GM18909 (cell line): ENCODE measurements at regions not wholly inside any gene's neighbourhood (a gene's known extent, or its start where the extent isn't known, plus 50 kb on each side); places are given as distances from the start of the nearest gene placed in this dataset.

ENCODE experiments used
- ATAC-seq: cut with Tn5 transposase; IDR thresholded peaks from one replicate; pipeline ENCODE4 v1.9.1; 2021; ENCODE audit warnings: mild to moderate bottlenecking; ENCODE audit not compliant: unreplicated experiment, poor library complexity

DNA sequence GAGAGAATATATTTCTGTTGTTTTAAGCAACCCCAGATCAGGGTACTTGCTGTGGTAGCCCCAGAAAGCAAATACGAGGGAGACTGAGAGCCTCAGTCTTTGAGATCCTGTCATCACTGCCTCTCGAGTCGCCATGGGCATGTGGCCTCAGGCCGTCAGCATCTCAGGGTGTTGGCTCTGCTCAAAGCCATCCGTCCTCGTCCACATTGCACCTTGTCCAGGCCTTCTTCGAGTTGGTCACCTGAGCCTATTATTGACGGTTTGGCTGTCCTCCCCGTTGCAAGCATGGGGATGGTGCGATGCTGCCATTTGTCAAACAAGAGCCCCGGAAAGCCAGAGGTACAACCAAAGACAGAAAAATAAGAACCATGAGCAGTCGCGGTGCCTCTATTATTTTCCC is 136.9 kb downstream of the IRF8 start:
- no peak for ATAC-seq

DNA sequence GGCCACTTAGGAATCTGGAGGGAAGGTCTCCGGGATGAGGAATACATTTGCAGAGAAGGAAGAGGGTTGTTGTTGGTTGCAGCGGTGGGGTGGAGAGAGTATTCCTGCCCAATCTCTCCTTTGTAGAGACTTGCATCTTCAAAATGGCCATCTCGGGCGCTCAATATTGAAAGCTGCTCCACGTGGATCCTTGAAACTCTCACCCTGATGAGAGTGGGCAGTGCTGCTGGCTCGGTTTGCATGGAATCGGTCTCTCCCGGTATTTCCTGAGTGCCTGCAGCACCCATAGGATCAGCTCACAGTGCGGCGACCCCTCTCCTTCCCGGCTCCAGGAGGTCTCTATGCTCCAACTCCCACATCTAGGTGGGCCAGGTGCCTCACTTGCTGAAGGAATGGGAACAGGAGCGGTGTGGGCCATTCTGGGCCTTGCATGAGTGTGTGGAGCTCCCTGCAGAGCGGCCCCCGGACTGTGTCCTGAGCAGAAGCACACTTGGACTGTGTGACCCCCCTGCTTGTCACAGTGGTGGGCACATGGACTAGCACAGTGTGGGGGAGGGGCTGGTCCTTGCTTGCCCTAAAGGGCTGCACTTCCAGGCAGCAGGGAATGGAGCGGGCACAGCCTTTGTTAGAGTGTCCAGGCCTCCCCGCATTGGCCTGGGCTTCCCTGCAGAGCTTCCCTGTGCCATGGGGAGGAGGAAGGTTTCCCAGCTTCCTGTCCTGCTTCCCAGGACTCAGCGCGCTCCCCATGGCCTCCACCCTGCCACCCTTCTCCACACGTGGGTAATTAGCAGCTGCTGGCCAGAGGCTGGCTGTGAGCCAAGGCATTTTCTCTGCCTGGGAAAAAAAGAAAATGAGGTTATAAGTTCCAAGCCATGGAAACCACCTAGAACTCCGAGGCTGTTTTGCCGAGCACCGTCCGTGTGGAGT is 139.3 kb downstream of the IRF8 start:
- ATAC-seq, result no peak

DNA sequence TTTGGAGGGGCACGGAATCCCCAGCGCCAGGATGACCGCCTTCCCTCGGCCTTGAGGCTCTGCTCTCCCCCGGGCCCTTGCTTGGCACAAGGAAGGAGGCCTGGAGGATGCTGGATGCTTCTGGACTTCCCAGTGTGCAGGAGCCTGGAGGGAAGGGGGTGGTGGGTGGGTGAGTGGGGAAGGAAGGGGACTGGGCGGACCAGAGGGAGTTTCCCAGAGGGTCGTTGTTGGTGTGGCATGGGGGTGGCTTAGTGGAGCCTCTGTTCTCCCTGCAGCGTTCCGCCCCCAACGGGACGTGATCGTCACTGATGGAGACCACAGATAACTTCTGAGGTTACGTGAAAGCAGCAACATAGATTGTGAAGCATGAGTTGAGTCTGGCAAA is 140.0 kb downstream of the IRF8 start:
- ATAC-seq, result no peak

DNA sequence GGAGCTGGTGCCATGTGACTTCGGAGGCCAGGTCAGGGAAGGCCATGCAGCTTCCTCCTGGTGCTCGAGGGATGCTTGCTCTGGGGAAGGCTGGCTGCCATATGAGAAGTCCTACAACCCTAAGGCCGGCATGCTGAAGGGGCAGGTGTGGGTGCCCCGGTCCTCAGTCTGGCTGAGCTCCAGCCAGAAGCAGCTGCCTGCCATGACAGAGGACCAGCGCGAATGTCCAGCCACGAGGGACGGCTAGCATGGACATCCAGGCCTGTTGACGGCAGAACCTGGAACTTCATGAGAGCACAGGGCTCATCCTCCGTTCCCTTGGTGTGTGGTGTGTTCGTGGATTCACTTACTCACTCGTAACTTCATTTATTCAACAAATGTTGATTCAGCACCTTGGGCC is 140.6 kb downstream of the IRF8 start:
- no peak for ATAC-seq

DNA sequence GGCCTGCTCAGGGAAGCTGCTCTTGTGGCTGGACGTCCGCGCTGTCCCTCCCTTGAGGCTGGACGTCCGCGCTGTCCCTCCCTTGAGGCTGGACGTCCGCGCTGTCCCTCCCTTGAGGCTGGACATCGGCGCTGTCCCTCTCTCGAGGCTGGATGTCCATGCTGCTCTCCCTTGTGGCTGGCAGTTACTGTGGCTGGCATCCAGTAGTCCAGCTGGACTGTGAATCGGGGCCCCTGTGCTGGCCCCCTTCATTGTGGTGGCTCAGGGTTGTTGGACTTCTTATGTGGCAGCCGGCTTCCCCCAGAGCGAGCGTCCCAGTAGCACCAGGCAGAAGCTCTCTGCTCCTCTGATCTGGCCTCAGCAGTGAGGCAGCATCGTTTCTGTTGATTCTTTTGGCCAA is 141.5 kb downstream of the IRF8 start:
- ATAC-seq, result no peak

DNA sequence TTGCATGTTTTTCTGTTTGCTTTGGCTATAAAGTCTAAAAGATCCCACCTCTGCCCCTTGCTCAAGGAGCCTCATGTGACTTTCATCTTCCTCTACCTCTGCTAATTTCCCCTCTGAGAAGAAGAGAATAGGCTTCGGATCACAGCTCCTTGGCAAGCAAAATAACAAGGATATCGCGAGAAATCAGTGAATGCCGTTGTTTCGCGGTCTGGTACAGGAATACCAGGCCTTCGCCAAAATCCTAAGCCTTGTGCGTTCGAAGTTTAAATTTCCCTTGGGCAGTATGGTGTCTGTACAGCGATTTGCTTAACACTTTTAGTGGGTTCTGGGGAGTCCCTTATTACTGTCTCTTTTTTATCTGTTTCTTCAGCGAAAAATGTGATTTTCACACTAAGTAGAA is 142.3 kb downstream of the IRF8 start:
- no peak for ATAC-seq

DNA sequence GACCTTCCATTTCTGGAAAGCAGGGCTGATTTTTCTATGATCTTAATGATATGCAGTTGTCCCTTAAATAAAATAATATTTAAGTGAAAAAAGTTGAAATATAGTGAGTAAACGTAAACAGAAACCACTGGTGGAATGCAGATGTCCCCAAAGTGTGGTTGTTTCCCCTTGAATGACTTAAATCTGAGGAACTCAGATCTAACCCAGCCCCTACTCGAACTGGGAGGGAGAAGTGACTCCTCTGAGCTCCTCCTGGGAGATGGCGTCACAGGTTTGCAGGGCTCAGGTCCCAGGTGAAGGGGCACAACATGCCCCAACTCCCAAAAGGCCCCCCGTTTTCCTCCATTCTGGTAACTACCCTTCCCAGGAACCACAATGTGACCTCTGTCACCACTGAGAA is 142.8 kb downstream of the IRF8 start:
- ATAC-seq, result no peak

DNA sequence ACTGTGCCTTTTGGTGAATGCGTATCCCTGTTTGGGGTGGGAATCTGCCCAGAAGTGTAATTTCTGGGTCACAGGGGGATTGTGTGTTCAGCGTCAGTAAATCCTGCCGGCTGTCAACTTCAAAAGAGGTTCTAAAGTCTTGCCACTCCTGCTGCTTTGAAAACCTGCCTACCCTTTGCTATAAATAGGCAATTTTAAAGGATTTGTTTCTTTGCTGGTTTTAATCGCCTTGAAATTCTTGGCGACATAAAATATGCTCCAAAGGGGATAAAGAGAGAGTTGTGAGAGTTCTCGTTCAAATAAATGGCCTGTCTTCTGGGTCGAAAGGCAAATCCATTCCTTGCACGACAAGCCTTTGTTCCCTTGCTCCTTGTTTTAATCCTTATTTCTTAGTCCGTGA is 143.4 kb downstream of the IRF8 start:
- no peak for ATAC-seq

DNA sequence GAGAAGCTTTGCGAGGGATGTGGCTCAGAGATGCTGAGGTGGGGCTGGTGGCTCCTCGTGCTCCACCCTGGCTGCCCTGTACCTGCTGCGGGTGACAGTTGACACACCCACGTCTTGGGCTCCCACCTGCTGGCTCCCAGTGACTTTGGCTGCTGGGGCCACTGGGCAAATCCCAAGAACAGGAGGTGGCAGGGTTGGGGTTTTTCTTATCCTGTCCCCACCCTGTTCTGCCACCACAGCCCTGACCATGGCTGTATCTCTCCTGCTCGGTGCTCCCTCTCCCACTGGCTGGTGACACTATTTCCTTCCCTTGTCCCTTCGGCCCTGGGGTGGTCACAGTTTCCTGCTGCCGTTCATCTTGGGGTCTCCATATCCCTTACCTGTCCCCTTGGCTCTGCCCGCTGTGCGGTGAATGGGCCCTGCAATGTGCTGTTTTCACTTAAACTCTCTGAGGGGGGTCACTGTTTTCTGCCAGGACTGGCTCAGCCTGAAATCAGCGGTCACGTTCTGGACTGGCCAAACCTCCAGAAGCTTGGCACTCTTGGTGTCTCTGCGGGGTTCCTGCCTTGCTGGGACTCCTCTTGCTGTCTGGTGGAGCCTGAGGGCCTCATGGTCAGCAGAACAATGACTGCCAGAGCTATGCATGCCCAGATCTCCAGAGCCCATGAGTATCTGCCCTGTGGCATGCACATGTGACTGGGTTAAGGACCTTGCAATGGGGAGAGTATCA is 144.2 kb downstream of the IRF8 start:
- ATAC-seq, result no peak

DNA sequence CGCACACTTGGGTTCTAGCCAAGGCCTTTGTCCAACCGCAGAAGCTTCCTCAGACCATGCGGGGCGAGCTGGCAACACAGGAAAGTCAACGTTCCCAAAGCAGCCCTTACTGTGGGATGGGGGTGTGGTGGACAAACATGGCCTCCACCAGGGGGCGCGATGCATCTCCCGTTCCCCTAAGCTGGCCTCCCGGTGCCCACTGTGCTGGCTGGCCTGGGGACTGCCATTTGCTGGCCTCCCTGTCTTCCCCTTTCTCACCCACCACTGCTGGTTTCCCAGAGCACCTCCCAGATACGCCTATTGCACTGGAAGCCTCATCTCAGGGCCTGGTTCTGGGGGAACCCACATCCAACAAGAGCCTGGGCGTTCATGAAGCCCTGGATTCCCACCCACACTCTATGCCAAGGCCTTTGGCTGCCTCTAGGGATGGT is 145.3 kb downstream of the IRF8 start:
- ATAC-seq, result no peak

DNA sequence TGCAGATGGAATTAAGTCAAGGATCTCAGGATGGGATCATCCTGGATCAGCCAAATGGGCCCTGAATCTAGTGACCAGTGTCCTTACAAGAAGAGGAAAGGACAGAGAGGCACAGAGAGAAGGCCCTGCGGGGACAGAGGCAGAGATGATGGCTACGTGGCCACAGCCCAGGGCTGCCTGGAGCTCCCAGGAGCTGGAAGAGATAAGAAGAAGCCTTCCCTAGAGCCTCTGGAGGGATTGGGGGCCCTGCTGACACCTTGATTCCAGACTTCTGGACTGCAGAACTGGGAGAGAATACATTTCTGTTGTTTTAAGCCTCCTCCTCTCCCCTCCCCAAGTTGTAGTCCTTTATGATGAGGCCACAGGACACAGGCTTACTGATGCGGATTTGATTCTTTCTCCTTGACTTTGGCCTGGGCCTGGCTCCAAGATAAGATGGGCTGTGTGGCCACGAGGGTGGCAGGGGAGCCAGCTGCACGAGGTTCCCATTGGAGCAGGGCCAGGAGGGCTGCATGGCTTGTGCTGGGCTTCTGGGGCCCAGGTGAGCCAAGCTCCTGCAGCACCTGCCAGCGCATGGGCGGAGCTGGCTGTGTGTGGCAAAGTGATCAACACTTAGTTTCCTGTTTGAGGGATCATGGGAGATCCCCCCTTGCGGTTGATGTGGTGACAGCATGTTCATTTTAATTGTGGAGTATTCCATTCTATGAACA is 146.1 kb downstream of the IRF8 start:
- ATAC-seq, result no peak

DNA sequence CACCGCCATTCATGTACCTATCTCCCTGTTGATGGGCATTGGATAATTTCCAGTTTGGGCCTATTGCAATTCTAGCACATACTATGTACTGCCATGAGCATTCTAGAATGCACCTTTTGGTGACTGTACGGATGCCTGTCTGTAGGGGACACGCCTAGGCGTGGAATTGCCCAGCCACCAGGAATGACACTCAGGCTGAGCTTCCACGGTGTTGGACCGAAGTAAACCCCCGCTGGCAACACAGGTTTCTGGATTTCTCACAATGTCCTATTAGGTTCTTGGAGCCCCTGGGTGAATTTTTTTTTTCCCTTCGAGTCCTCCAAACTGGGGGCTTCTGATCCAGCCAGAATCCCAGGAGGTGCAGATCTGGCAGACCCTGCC is 146.6 kb downstream of the IRF8 start:
- no peak for ATAC-seq

DNA sequence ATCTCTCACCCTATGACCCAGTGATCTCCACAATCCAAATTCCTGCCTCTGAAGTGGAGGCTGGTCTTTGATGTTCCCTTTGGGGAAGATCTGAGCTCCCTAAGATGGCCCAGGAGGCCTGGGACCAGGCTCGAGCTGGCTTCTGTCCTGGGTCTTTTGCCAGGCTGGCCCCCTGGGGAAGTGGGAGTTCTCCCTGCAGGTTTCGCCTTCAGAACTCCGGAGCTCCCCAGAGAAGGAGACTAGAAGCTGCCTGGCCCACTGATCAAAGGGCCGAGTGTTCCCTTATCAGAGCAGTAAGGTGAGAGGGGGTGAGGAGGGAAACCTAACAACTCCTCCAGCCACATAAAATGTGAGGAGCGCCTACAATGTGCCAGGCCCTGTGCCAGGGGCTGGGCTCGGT is 147.1 kb downstream of the IRF8 start:
- ATAC-seq, result no peak

DNA sequence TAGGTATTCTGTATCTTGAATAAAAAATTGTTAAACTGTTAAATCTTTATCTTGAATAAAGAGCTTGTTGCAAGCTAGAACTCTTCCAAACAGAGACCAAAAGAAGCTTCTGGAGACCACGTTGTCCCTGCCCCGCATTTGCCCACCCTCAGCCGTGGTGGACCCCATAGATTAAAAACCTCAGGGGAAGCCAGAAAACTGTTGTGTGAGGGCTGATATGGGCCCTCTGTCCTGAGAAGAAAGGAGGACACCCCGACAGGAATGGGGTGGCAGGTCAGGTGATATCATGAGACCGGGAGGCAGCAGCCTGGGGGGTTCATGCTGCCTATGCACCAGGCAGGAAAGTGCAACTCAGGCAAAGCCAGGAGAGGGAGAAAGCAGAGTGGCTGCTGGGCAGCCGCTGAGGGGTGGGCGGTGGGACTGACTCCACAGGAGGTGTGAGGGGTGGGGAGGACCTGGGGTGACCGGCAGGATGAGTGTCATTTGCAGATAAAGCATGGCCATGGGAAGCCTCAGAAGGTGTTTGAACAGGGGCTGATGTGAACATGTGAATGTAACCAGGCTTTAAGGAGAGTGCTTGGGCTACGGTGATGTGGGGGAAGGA is 147.8 kb downstream of the IRF8 start:
- no peak for ATAC-seq

DNA sequence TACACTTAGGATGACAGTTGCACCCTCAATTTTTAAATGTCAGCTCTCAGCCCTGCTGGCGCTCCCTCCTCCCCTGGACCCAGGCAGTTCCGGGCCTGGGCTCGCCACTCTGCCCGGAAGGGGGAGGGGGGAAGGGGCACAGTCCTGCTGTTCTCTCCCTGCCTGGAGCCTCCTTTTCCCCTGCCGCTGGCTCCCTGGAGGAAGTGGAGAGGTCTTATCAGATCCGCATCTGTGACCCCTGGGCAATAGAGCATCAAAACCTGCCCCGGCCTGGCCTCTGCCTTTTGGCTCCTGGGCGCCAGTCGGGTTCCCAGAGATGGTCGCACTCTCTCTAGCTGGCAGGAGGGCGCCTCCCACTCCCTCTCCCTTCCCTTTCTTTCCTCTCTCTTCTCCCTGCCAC is 149.3 kb downstream of the IRF8 start:
- ATAC-seq, result no peak

DNA sequence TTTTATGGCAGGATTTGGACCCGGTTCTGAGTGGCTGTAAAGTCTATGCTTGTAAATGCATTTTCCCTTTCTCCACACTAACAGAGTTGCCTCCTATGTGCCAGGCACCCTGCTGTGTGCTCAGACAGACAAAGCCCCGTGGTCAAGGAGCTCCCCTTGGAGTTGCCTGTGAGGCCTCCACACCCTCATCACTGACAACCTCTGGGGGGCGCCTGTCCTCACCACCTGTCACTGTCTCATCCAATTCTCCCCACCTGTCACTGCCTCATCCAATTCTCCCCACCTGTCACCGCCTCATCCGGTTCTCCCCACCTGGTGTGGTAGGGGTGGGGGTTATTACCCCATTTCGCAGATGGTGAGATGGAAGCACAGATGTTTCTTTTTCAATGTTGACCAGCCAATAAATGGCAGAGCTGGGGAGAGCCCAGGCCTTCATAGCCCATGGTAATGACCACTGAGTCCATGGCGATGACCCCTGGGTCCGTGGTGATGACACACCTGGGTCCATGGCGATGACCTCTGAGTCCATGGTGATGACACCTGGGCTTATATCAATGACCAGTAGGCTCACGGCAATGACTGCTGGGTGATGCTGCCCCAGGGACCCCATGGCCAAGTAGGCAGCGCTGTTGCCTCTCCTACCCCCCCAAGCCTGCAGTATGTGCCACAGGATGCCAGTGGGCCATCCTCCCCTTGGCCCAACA is 150.1 kb downstream of the IRF8 start:
- ATAC-seq, result no peak

DNA sequence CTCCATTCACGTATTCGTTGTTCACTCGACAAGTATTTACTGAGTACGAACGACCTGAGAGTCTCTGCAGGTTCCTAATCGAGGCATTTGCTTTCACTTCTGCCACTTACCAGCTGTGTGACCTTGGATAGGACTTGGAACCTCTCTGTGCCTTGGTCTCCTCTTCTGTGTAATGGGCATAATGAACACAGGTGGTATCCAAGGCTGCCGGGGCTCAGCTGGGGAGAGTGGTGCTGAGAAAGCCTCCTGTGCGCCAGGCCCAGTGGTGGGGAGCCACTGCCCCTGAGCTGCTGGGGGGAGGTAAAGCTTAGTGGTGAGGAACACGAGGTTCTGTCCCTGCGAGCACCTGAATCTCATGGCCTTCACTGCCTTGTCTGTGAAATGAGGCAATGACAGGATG is 150.7 kb downstream of the IRF8 start:
- ATAC-seq, result no peak

DNA sequence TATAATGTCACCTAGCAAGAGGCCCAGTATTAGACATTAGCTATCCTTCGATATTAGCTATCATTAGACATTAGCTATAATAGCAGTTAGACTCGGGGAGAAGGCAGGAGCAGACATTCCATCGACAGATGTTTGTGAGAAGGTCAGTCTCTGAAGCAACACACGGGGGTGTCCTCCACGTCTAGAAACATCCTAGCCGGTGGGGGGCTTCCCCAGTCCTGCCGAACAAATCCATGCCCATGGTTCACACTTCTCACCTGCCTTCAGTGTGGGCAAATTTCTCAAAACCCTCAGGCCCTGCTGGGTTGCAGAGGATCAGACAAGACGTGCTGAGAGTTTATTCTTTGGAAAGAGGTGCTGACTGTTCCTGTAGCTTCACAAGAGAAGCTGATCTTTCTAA is 151.1 kb downstream of the IRF8 start:
- ATAC-seq, result no peak

DNA sequence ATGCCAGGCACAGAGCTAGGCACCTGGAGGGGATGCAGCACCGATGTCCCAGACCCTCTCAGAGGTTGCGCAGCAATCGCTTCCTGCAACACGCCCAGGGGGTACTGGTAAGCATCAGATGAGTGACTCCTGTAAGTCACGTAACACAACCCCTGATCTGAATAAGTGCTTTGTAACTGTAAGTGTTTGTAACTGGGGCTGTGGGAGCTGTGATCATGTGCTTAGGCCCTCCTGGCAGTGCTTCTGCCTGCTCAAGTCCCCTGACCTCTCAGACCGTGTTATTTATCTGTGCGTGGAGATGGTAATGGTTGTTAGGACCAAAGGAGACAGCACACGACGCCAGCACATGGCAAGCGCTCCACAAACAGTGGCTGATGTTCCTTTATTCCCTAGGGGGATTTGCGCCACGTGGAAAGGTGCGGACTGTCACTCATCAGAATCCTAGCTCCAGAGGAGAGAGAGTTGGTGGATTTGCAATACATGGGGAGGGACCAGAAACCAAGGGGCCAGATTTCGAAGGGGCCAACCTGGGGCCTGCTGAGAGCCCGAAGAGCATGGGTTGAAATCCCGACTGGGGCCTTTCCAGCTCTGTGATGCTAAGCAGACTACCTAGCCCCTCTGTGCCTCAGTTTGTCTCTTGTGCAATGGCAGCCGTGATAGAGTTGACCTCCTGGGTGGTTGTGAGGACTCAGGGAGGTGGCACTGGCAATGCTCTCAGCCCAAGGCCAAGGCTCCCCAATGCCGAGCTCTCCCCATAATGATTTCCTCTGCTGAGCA is 151.8 kb downstream of the IRF8 start:
- no peak for ATAC-seq
